ENCODE measurements at regions not wholly inside any gene's neighbourhood (a gene's known extent, or its start where the extent isn't known, plus 50 kb on each side); places are given as distances from the start of the nearest gene placed in this dataset.
A peak's percentile ranks its signal among the peaks of the same experiment; 100 is the strongest.

DNA sequence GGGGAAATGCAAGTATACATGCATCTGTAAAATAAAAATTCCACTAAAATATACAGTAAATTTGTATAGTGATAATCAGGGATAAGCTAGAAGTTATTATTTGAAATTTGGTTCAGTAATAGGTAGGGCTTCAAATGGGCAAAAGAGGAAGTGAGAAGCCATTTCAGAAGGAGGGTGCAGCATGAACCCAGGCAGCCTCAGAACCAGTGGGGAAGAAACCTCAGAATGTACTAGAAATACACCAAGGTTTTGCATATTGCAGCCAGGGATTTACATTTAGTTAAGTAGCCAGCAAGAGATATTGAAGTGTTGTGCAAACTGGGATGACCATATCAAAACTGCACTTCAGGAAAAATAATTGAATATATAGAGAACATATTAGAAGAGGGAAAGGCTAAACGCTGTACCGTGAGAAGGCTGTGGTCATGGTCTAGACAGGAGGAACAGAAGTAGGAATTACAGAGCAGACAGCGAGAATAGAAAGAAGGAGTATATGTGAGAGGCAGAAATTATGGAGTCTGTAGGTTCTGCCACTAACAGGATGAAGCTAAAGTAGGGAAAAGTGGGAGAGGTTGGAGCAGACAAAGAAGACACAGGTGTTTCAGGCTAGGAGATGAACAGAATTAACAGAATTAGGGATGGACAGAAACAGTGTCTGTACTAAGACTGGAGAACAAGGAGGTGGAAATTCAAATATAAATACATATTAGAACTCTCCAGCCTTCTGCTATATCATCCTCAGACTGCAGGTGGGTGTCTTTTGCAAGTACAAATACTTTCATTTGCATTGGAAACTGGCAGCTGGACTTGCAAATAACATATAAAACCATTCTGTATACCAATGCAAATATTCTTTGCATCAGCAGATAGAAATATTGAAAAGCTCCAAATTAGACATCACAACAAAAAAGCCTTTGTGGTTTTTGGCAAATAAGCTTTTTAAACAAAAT lies 335.6 kb downstream of the ZNF608 start:
- no peak for DNase-seq

- DNase-seq = no peak
Measured at GRCh38 chr5:124408738-124409453, 337.5 kb downstream of the ZNF608 start.

DNA sequence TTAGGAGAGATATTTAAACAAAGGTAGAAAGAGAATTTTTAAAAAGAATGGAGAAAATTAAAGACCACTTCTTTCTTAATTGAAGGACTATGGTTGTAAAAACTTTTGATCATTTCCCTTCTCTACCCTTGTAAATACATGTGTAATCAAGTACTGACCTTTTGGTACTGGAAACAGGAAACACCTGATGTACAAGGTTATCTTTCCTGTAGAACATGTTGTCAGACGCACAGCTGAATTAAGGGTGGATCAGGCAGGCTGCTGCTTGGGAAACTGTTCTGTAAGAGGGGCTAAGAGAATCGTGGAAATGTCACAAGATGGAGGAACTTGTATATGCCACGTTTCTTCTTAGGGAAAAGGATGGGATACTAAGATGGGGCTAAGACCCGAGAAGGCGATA lies 341.6 kb downstream of the ZNF608 start:
- DNase-seq = no peak

DNA sequence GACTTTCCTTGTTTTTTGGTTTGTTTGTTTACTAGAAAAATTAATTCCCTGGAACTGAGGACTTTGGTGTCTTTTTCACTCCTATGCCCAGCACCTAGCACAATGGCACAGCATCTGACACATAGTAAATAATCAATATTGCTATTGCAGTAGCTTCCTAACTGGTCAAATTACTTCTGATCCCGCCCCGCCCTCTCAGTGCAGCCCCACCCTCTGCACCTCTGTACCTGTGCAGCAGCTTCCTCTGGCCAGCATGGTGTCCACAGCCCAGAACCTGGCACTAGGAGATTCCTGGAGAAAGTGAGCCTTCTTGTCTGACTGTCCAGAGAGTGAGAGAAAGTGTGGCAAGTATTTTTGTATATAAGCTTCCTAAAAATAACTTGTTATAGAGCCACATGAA lies 343.2 kb downstream of the ZNF608 start:
- no peak for DNase-seq

GRCh38 chr5:124402144-124402581 lies 344.3 kb downstream of the ZNF608 start:
- DNase-seq = no peak

DNA sequence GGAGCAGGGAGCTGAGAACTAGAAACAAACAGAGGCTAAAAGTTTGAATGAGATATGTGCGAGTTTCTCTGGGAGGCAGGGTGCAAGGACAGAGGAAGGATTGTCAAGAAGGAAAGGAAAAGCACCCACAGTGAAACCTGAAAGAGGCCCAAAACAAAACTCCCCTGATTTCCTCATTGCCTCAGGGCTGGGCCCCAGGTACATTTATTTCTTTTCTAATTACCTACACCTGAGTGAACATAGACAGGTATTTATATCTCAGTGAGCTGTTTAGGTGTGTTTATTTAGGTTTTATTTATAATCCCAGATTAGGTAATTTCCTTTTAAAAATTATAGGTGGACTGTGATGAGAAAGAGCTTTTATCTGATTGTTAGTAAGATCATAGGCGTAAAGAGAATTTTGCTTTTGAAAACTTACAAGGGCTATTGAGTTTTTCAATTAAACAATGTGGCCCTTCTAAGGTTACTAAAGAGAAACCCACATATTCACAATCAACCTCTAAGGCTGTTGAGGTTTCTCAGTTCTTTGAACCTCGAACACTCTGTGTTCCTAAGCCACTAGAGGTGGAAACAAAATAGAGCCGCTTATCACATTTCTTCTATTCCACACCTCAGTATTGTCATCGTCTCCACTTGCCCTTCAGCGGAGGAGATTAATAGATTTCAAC lies 344.8 kb downstream of the ZNF608 start:
- DNase-seq = no peak

- DNase-seq = no peak
Measured at GRCh38 chr5:124399426-124399961, 346.9 kb downstream of the ZNF608 start.

DNA sequence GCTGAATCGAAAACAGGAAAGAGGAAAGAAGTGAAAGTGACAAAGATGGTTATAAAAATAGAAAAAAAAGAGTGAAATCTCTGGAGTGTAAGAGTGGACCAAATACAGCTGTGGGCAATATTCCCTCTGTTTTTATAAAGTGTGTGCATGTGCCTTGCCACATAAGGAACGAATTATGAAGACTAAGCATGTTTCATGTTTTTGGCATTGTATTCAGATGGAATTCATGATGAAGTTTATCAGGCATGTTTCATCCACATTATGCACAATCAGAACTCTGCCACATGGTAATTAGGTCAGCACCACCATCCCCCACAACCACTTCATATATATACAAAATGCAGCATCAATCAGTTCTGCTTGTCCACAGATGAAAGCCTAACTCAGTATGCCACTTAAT lies 348.0 kb downstream of the ZNF608 start:
- DNase-seq = no peak

DNA sequence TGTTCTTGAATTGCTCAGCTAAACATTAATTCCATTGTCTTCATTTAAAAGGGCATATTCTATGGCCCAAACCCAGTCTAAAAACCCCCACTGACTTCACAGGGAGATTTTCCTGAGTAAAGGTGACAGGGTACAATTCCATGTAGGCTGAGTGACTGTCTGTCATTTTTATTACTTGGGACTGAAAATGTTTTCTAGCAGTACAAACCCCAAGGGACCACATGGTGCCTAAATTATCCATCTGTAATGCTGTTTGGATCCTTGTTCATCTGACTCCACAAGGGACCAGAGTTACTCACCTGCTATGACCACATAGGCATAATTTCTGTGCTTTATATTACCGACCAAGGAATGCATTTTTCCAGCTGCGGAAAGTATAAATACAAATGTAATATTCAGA lies 349.1 kb downstream of the ZNF608 start:
- no peak for DNase-seq

- no peak for DNase-seq
Measured at GRCh38 chr5:124395926-124396325, 350.5 kb downstream of the ZNF608 start.

DNA sequence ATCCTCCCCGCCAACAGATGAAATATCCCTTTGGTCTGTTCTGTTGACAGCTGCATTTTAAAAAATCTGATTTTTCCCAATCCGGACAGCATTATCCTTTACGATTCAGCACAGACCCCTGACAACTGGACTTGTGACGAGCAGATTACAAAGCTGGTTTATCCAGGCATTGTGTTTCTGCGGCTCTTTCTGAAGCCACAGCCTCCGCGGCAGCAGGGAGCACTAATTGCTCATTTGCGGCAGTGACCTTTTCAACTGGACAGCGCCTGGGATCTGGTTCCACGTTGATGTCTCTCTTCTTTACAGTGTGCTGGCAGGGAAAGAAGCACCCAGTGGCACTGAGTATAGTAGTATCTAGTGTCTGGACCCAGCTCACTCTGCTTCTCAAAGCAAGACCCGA lies 351.2 kb downstream of the ZNF608 start:
- DNase-seq = no peak

- DNase-seq = no peak
Measured at GRCh38 chr5:124394700-124395245, 351.7 kb downstream of the ZNF608 start.

DNA sequence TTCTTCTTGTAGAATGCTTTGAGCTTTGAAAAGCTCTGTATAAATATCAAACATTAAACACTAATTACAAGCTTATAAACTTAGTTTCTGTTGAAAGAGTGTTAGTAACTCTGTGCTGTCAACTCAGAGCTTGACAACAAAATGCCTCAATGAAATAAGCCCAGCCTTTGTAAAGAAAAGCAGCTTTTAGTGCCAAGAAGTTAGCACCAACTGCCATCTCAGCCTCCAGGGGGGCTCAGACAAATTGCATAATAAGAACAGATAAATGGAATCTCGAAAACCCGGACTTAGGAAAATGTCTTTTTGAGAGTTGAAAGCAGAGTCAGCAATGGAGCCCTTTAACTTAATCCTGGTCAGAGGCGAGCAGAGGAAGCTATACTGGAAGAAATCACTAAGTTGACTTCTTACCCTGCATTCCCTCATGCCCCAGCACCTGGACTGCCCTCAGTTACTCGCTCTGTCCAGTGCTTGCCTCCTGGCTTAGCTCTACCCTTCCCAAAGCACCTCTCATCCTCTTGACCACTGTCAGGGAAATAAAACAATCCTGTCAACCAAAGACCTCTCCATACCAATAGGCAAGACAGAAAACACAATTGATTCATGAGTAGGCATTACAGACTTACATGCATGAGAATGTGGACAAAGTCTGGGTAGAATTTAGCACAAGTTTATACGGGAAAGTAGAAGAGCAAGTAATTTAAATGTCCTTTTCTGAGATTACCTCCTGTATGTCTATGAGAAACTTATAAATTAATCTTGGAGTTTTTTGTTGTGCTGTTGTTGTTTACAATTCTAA lies 352.7 kb downstream of the ZNF608 start:
- DNase-seq = no peak

DNA sequence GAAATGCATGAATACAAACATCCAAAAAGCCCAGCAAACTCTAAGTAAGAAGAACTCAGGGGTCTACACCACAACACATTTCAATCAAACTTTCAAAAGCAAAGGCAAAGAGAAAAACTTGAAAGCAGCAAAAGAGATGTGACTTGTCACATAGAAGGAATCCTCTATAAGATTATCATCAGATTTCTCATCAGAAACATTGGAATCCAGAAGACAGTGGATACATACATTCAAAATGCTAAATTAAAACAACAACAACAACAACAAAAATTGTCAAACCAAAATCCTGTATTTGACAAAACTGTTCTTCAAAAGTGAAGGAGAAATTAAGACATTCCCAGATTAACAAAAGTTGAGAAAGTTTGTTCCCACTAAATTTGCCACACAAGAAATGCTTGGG lies 362.7 kb downstream of the ZNF608 start:
- DNase-seq = no peak

DNA sequence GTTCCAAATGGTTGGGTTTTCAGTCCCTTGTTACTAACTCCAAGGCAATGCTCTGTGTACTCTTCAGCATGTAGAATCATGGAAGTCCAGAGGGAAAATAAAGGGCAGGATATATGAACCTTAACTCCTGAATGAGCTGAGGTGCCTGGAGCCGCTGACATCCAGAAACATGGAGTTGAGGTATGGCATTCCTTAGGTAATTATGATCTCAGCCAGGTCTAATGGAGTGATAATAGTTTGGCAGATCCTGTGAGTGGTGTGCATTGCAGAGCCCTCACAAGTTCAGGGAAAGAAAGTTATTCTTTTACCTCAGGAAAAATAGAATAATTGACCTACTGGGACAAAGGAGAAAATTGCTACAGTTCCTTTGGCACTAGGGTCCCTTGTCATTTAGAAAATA lies 369.1 kb downstream of the ZNF608 start:
- DNase-seq = no peak

GRCh38 chr5:124373883-124374282 lies 372.6 kb downstream of the ZNF608 start:
- DNase-seq = no peak

DNA sequence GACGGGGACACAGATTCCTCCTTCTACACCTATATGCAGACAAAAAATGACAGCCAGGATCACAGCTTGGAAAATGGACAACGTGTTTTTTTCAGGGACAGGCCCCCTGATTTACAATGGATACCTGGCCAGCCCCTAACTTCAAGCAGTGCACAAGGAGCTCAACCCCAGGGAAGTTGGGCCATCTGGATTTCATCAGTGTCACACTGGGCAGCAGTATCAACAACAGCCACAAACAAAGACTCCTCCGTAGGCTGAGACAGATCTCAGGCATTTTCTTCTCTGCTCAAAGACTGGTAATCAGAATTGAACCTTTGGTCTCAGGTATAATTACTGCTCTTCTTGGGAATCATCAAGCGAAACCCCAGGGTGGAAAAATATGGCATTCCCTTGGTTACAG lies 374.0 kb downstream of the ZNF608 start:
- no peak for DNase-seq

DNA sequence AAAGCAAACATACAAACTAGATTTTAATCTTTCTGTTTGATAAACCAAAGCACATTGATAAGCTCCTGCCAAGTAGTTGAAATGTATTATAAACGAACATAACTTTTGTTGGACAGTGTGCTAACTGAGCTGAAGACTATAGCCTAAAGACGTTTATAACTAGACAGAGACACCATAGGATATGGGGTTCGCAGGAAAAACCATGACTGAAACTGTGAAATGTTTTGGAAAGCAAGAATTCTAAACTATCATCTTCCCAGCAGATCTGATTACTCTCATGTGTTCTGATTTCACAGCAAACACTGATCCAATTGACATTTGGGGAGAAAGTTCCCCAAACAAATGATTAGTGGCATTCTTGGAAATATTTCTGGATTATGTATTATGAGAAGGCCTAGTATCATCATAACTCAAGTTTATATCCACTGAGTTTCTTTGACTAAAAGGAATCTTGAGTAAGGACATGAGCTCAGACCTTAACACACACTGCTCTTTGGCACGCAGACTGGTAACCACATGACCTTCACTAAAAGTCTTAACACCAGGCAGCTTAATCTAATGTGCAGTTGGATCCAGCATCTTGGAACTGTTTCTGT lies 375.2 kb downstream of the ZNF608 start:
- no peak for DNase-seq

- no peak for DNase-seq
Measured at GRCh38 chr5:124370601-124371000, 375.8 kb downstream of the ZNF608 start.

DNA sequence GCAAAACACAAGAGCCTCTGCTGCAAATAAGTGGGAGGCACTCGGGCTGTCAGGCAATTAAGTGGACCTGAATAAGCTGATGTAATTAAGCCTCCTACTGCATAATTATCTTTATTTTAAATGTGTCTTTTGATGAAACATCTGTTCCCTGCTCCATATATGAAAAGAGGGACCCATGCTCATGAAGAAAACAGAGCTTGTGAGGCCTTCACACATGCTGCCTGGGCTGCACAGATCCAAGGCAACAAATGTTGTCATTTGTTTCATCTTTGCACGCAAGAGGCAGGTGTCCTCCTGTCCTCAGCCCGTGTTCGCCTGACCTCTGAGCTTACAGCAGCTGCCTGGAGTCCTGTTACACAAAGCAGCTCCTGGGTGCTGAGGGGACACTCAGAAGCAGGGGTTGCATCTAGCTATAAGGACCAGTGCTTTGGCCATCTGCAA lies 381.1 kb downstream of the ZNF608 start:
- DNase-seq = peak; percentile 70

DNA sequence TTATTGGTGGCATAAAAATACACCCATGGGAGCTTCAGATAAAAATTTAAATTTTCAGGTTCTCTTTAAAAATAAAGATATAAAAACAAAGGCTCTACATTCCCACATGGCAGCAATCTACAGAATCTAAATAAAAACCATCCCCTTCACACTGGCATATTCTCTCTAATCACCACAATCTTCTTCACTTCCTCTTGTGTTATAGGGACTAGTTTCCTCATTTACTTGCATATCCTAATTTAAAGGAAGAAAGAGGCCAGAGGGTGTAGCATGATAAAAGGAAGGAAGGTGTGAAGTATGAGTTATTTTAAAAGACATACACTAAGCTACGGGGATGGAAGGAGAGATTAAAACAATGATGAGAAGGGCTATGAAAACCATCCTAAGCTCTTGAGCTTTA lies 390.5 kb downstream of the ZNF608 start:
- DNase-seq = no peak

DNA sequence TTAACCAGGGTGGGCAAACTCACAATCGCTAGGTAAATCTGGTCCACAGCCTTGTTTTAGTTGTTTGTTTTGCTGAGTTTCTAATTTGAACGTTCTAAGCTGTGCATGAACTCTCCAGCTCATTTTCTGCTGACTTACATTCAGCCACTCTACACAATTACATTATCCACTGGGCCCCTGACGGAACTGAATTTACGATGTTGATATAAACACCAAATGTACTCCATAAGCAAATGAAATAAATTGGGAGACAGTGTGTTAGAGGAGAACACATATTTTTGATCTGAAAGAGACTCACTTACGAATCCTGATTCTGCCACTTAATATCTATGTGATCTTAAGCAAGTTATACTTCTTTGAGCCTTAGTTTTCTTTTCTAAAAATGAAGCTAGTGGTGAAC lies 393.4 kb downstream of the ZNF608 start:
- no peak for DNase-seq

Data from NCI-H1694 treated with DMSO at 0.1 percent for 48 hours (cell line).